ENCODE measurements at regions not wholly inside any gene's neighbourhood (a gene's known extent, or its start where the extent isn't known, plus 50 kb on each side); places are given as distances from the start of the nearest gene placed in this dataset.

GRCh38 chr4:1469607-1470392, 63.6 kb upstream of the NKX1-1 start:
- no peak for TF ChIP-seq POLR2A (IDR thresholded peaks at IDR 0.05)
- no peak for TF ChIP-seq CTCF (IDR thresholded peaks at IDR 0.05)

Data from Peyer's patch (tissue), 4 donors.